ENCODE measurements at regions not wholly inside any gene's neighbourhood (a gene's known extent, or its start where the extent isn't known, plus 50 kb on each side); places are given as distances from the start of the nearest gene placed in this dataset.

GRCh38 chr18:24530630-24531111 lies 70.2 kb downstream of the HRH4 start:
- no peak for FAIRE-seq

GRCh38 chr18:24534271-24534670 lies 73.8 kb downstream of the HRH4 start:
- DNase-seq (ENCODE audit: insufficient read length, low spot score) (no peak), FAIRE-seq (no peak)

More at GRCh38 chr18:24530630-24531111, 70.2 kb downstream of the HRH4 start:
- DNase-seq (ENCODE audit: insufficient read length, low spot score), result no peak

GRCh38 chr18:24534737-24535136 lies 74.3 kb downstream of the HRH4 start:
- DNase-seq (ENCODE audit: insufficient read length, low spot score), result no peak
- FAIRE-seq, result no peak

GRCh38 chr18:24535527-24536295 lies 75.3 kb downstream of the HRH4 start:
- no peak for FAIRE-seq

GRCh38 chr18:24536326-24536725 lies 75.9 kb downstream of the HRH4 start:
- DNase-seq (ENCODE audit: insufficient read length, low spot score), result no peak
- FAIRE-seq, result no peak

More at GRCh38 chr18:24535527-24536295, 75.3 kb downstream of the HRH4 start:
- no peak for DNase-seq (ENCODE audit: insufficient read length, low spot score)

- DNase-seq (ENCODE audit: insufficient read length, low spot score), result no peak
- no peak for FAIRE-seq
Observed at GRCh38 chr18:24536834-24537233, 76.4 kb downstream of the HRH4 start.

GRCh38 chr18:24538414-24539264 lies 78.2 kb downstream of the HRH4 start:
- no peak for DNase-seq (ENCODE audit: insufficient read length, low spot score)
- FAIRE-seq, result no peak

- DNase-seq (ENCODE audit: insufficient read length, low spot score) (no peak), FAIRE-seq (no peak)
Observed at GRCh38 chr18:24539866-24540617, 79.6 kb downstream of the HRH4 start.

- DNase-seq (ENCODE audit: insufficient read length, low spot score) (no peak), FAIRE-seq (no peak)
Observed at GRCh38 chr18:24540896-24541295, 80.5 kb downstream of the HRH4 start.

GRCh38 chr18:24543086-24543794 lies 82.8 kb downstream of the HRH4 start:
- FAIRE-seq, result no peak
- DNase-seq (ENCODE audit: insufficient read length, low spot score), result no peak

GRCh38 chr18:24543795-24544498 lies 83.5 kb downstream of the HRH4 start:
- no peak for DNase-seq (ENCODE audit: insufficient read length, low spot score)
- no peak for FAIRE-seq

- FAIRE-seq, result no peak
- DNase-seq (ENCODE audit: insufficient read length, low spot score), result no peak
Observed at GRCh38 chr18:24544949-24545348, 84.5 kb downstream of the HRH4 start.

GRCh38 chr18:24545651-24546050 lies 85.2 kb downstream of the HRH4 start:
- DNase-seq (ENCODE audit: insufficient read length, low spot score) (no peak), FAIRE-seq (no peak)

- no peak for FAIRE-seq
Observed at GRCh38 chr18:24546307-24546706, 85.9 kb downstream of the HRH4 start.

GRCh38 chr18:24548583-24548982 lies 88.1 kb downstream of the HRH4 start:
- DNase-seq (ENCODE audit: insufficient read length, low spot score) (no peak), FAIRE-seq (no peak)

More at GRCh38 chr18:24546307-24546706, 85.9 kb downstream of the HRH4 start:
- no peak for DNase-seq (ENCODE audit: insufficient read length, low spot score)

- FAIRE-seq, result no peak
- no peak for DNase-seq (ENCODE audit: insufficient read length, low spot score)
Observed at GRCh38 chr18:24552218-24552617, 91.8 kb downstream of the HRH4 start.

GRCh38 chr18:24553571-24554285 lies 93.3 kb downstream of the HRH4 start:
- FAIRE-seq (no peak), DNase-seq (ENCODE audit: insufficient read length, low spot score) (no peak)

- FAIRE-seq (no peak), DNase-seq (ENCODE audit: insufficient read length, low spot score) (no peak)
Observed at GRCh38 chr18:24558403-24558802, 98.0 kb downstream of the HRH4 start.

GRCh38 chr18:24559526-24559925 lies 99.1 kb downstream of the HRH4 start:
- DNase-seq (ENCODE audit: insufficient read length, low spot score), result no peak
- no peak for FAIRE-seq
